HCT116 (cell line): ENCODE measurements at regions not wholly inside any gene's neighbourhood (a gene's known extent, or its start where the extent isn't known, plus 50 kb on each side); places are given as distances from the start of the nearest gene placed in this dataset.
A peak's percentile ranks its signal among the peaks of the same experiment; 100 is the strongest.

ENCODE experiments used
- ATAC-seq: fragments of 200-7000 bp; cut with Tn5 transposase; 2 replicates; pipeline ENCODE4 v1.9.1; 2020; ENCODE audit warnings: mild to moderate bottlenecking, moderate library complexity
- BruUV-seq: library from RNA; stranded (reverse); fragments of 400-500 nt; replicated peaks from 2 replicates; lab custom pipeline; 2021; lab: Mats Ljungman, UMichigan
- CTCF ChIA-PET: fragments of 300-600 bp; sonication (Branson Sonifier 250); formaldehyde crosslinking; loops from one replicate; lab custom pipeline; 2021; ENCODE audit warnings: antibody characterized with exemption; lab: Charles Lee
- POLR2A ChIA-PET: fragments of 300-600, 350-600 bp; sonication (Branson Sonifier 250); formaldehyde crosslinking; loops from one replicate; lab custom pipeline; 2021; ENCODE audit warnings: antibody characterized with exemption; lab: Charles Lee
- RAD21 ChIA-PET, 2 experiments: fragments of 300-600 bp; sonication (Branson Sonifier 250); formaldehyde crosslinking; loops; one replicate each; lab custom pipeline; 2023; ENCODE audit warnings: low total read pairs in 2 of 2; ENCODE audit not compliant: uncharacterized antibody in 2 of 2, unreplicated experiment in 2 of 2, low non-redundant PET in 1 of 2; lab: Charles Lee
- DNase-seq: peaks from one replicate; pipeline ENCODE4 v3.0.0-alpha.2; 2010; ENCODE audit warnings: low read depth, low spot score
- H2AFZ ChIP-seq: fragments of 200-600 bp; shearing (Covaris generic), sonication (generic); 2 replicates; pipeline ENCODE4 v1.6.1; 2017; ENCODE audit warnings: low read depth, mixed run types, mixed read lengths, antibody characterized with exemption, low read length; ENCODE audit not compliant: poor library complexity, severe bottlenecking
- H3K27ac ChIP-seq: 2 replicates; pipeline ENCODE4 v1.5.1; 2012; ENCODE audit warnings: low read depth, low read length
- H3K27me3 ChIP-seq: fragments of 200-600 bp; sonication (generic); 2 replicates; pipeline ENCODE4 v1.6.1; 2016; ENCODE audit warnings: mixed run types, low read length, mixed read lengths; ENCODE audit not compliant: insufficient read depth
- H3K36me3 ChIP-seq, 2 experiments: fragments of 200-500 bp in 1 of 2; fragments of 200-600 bp in 1 of 2; sonication (Bioruptor generic) in 1 of 2; sonication (generic) in 1 of 2; 2 replicates each; pipeline versions ENCODE4 v1.5.1 to v1.6.1; 2014 to 2016; ENCODE audit warnings: low read length in 2 of 2, inconsistent platforms in 1 of 2, mixed read lengths in 1 of 2, mixed run types in 1 of 2; ENCODE audit not compliant: insufficient read depth in 2 of 2, control insufficient read depth in 1 of 2
- H3K4me1 ChIP-seq, 2 experiments: fragments of 200-600 bp in 1 of 2; sonication (generic) in 1 of 2; 2 replicates each; pipeline versions ENCODE4 v1.5.1 to v1.6.1; 2012 to 2017; ENCODE audit warnings: low read length in 2 of 2, inconsistent platforms in 1 of 2, mild to moderate bottlenecking in 1 of 2, mixed read lengths in 1 of 2, mixed run types in 1 of 2, moderate library complexity in 1 of 2; ENCODE audit not compliant: insufficient read depth in 2 of 2, control insufficient read depth in 1 of 2
- H3K4me2 ChIP-seq: fragments of 200-600 bp; sonication (generic); 2 replicates; pipeline ENCODE4 v1.6.1; 2017; ENCODE audit warnings: mixed run types, low read length, mixed read lengths
- H3K4me3 ChIP-seq, 2 experiments: fragments of 200-600 bp in 1 of 2; sonication (generic) in 1 of 2; replicated peaks in 1 of 2; 2 replicates each; pipeline ENCODE4 v1.5.1; 2011 to 2016; ENCODE audit warnings: low read length in 2 of 2, control low read depth in 1 of 2, low read depth in 1 of 2, mild to moderate bottlenecking in 1 of 2, mixed read lengths in 1 of 2, mixed run types in 1 of 2
- H3K79me2 ChIP-seq: fragments of 200-600 bp; sonication (generic); 2 replicates; pipeline ENCODE4 v1.6.1; 2017; ENCODE audit warnings: mild to moderate bottlenecking, mixed run types, low read length, moderate library complexity, mixed read lengths; ENCODE audit not compliant: insufficient read depth
- H3K9ac ChIP-seq: fragments of 200-600 bp; sonication (generic); 2 replicates; pipeline ENCODE4 v1.6.1; 2016; ENCODE audit warnings: low read length, mixed read lengths
- H3K9me2 ChIP-seq: fragments of 200-600 bp; sonication (generic), shearing (Covaris generic); 2 replicates; pipeline ENCODE4 v1.6.1; 2017; ENCODE audit warnings: mixed run types, mild to moderate bottlenecking, moderate library complexity; ENCODE audit not compliant: insufficient read depth
- H3K9me3 ChIP-seq, 2 experiments: fragments of 200-500 bp in 1 of 2; fragments of 200-600 bp in 1 of 2; sonication (Bioruptor generic) in 1 of 2; sonication (generic) in 1 of 2; 2 replicates each; pipeline ENCODE4 v1.6.1; 2014 to 2017; ENCODE audit warnings: low read length in 2 of 2, mixed read lengths in 2 of 2, inconsistent platforms in 1 of 2, low read depth in 1 of 2, mild to moderate bottlenecking in 1 of 2, mixed run types in 1 of 2, moderate library complexity in 1 of 2; ENCODE audit not compliant: control insufficient read depth in 1 of 2, insufficient read depth in 1 of 2
- H4K20me1 ChIP-seq: fragments of 200-600 bp; sonication (generic), shearing (Covaris generic); 2 replicates; pipeline ENCODE4 v1.6.1; 2017; ENCODE audit warnings: mixed run types, mild to moderate bottlenecking, moderate library complexity; ENCODE audit not compliant: insufficient read depth
- ATF3 ChIP-seq: IDR thresholded peaks from 2 replicates; pipeline ENCODE4 v1.6.1; 2012
- CBX3 ChIP-seq: IDR thresholded peaks from 2 replicates; pipeline ENCODE4 v1.6.1; 2012; ENCODE audit warnings: low read depth
- CEBPB ChIP-seq: IDR thresholded peaks from 2 replicates; pipeline ENCODE4 v1.6.1; 2012; ENCODE audit warnings: low read depth
- EZH2phosphoT487 ChIP-seq: fragments of 200-600 bp; IDR thresholded peaks from 2 replicates; pipeline ENCODE4 v1.6.1; 2018; ENCODE audit warnings: antibody characterized with exemption, borderline replicate concordance
- FOSL1 ChIP-seq: IDR thresholded peaks from 2 replicates; pipeline ENCODE4 v1.6.1; 2012; ENCODE audit warnings: low read depth
- JUND ChIP-seq: IDR thresholded peaks from 2 replicates; pipeline ENCODE4 v1.6.1; 2012
- POLR2AphosphoS5 ChIP-seq: IDR thresholded peaks from 2 replicates; pipeline ENCODE4 v1.6.1; 2011; ENCODE audit warnings: mild to moderate bottlenecking, low read depth, low read length, moderate library complexity
- RAD21 ChIP-seq: IDR thresholded peaks from 2 replicates; pipeline ENCODE4 v1.6.1; 2012; ENCODE audit warnings: low read depth, mild to moderate bottlenecking
- REST ChIP-seq: IDR thresholded peaks from 2 replicates; pipeline ENCODE4 v1.6.1; 2012; ENCODE audit warnings: low read depth
- SRF ChIP-seq: IDR thresholded peaks from 2 replicates; pipeline ENCODE4 v1.6.1; 2012; ENCODE audit warnings: low read depth
- ZBTB33 ChIP-seq: IDR thresholded peaks from 2 replicates; pipeline ENCODE4 v1.6.1; 2011; ENCODE audit warnings: mild to moderate bottlenecking, low read length, moderate library complexity; ENCODE audit not compliant: insufficient replicate concordance; ENCODE audit errors: extremely low read depth
- ZFX ChIP-seq: fragments of 450-650 bp; IDR thresholded peaks from 2 replicates; pipeline ENCODE4 v1.6.1; 2017
- intact Hi-C: fragments of 100-400 bp; cut with micrococcal nuclease; formaldehyde crosslinking; loops from 2 replicates; pipeline ENCODE4 v1.10.0; 2022

- ATAC-seq, result peak; percentile 87
These were observed 70.4 kb upstream of the CDK1 start for GRCh38 chr10:60707841-60708240.

More at GRCh38 chr10:60707841-60708240, 70.4 kb upstream of the CDK1 start:
- ChIA-PET POLR2A (no interaction called here), CTCF (no interaction called here)
- peak overlapping the region in 1 of 2 experiments; percentile 5; a peak in 1 of 4 replicates for H3K4me3 ChIP-seq
- intact Hi-C loops, result no loop called here
- TF ChIP-seq CBX3, result no peak
- no peak for TF ChIP-seq EZH2phosphoT487
- no peak for TF ChIP-seq POLR2AphosphoS5
- TF ChIP-seq SRF, result no peak
- no peak for TF ChIP-seq ZBTB33
- no peak for TF ChIP-seq ATF3
- TF ChIP-seq RAD21, result no peak
- TF ChIP-seq JUND, result no peak
- no peak for TF ChIP-seq ZFX
- no peak for TF ChIP-seq REST
- TF ChIP-seq CEBPB, result no peak
- TF ChIP-seq FOSL1, result no peak
- TF ChIP-seq, all 23 proteins: peak for 0
- Histone ChIP-seq H3K4me1 (peaks cover 42 to 47% of the 10 kb centered on the region in 2 experiments), H3K27ac (no peak overlapping the region), H3K36me3 (no peaks in the 10 kb centered on the region), H3K9me3 (no peaks in the 10 kb centered on the region), H2AFZ (no peak overlapping the region), H3K79me2 (no peaks in the 10 kb centered on the region), H4K20me1 (no peaks in the 10 kb centered on the region), H3K9me2 (no peaks in the 10 kb centered on the region; the same call in 1 of the 2 replicates), H3K9ac (no peak overlapping the region), H3K4me2 (peak overlapping the region; percentile 58), H3K27me3 (no peaks in the 10 kb centered on the region)
- DNase-seq, result no peak
- no TSS peak for BruUV-seq
- RAD21 ChIA-PET, result no interaction called here
